PFSK-1 (cell line): ENCODE measurements at regions not wholly inside any gene's neighbourhood (a gene's known extent, or its start where the extent isn't known, plus 50 kb on each side); places are given as distances from the start of the nearest gene placed in this dataset.
A peak's percentile ranks its signal among the peaks of the same experiment; 100 is the strongest.

Experiments
- FOXP2 ChIP-seq: optimal IDR thresholded peaks from 2 replicates; pipeline ENCODE3; 2011; ENCODE audit warnings: borderline replicate concordance, control low read depth, inconsistent platforms; ENCODE audit not compliant: insufficient read depth; ENCODE audit errors: extremely low read length, extremely low read depth
- POLR2AphosphoS5 ChIP-seq: IDR thresholded peaks from 2 replicates; pipeline ENCODE4 v1.6.1; 2012; ENCODE audit warnings: low read depth, mild to moderate bottlenecking, control low read depth, low read length, moderate library complexity
- REST ChIP-seq, 2 experiments: IDR thresholded peaks; 2 replicates each; pipeline versions ENCODE4 v1.6.1 to v1.8.0; 2011 to 2012; ENCODE audit warnings: low read depth in 2 of 2, low read length in 2 of 2, control low read depth in 1 of 2, inconsistent platforms in 1 of 2, mild to moderate bottlenecking in 1 of 2, moderate library complexity in 1 of 2; ENCODE audit not compliant: insufficient read depth in 1 of 2
- SIN3A ChIP-seq: IDR thresholded peaks from 2 replicates; pipeline ENCODE4 v1.6.1; 2012; ENCODE audit warnings: mild to moderate bottlenecking, low read length, moderate library complexity, borderline replicate concordance; ENCODE audit not compliant: insufficient read depth
- TAF1 ChIP-seq: IDR thresholded peaks from 2 replicates; pipeline ENCODE4 v1.6.1; 2012; ENCODE audit warnings: low read length, control low read depth, borderline replicate concordance; ENCODE audit not compliant: insufficient read depth

GRCh38 chr9:107750741-107751566 is 261.4 kb upstream of the KLF4 start:
- TF ChIP-seq SIN3A (no peak), POLR2AphosphoS5 (no peak), TAF1 (no peak), REST (IDR thresholded peaks at IDR 0.05; ENCODE audit: insufficient read depth in 1 of 2, low read depth in 2 of 2, low read length in 2 of 2) (no peak), FOXP2 (no peak)

- TF ChIP-seq TAF1 (no peak), SIN3A (no peak), POLR2AphosphoS5 (no peak), REST (IDR thresholded peaks at IDR 0.05; ENCODE audit: insufficient read depth in 1 of 2, low read depth in 2 of 2, low read length in 2 of 2) (no peak), FOXP2 (peak; percentile 41)
These were observed 260.3 kb upstream of the KLF4 start for GRCh38 chr9:107749787-107750444.

- TF ChIP-seq SIN3A (no peak), POLR2AphosphoS5 (no peak), REST (IDR thresholded peaks at IDR 0.05; ENCODE audit: insufficient read depth in 1 of 2, low read depth in 2 of 2, low read length in 2 of 2) (no peak), FOXP2 (no peak), TAF1 (no peak)
These were observed 255.3 kb upstream of the KLF4 start for GRCh38 chr9:107744873-107745272.

DNA sequence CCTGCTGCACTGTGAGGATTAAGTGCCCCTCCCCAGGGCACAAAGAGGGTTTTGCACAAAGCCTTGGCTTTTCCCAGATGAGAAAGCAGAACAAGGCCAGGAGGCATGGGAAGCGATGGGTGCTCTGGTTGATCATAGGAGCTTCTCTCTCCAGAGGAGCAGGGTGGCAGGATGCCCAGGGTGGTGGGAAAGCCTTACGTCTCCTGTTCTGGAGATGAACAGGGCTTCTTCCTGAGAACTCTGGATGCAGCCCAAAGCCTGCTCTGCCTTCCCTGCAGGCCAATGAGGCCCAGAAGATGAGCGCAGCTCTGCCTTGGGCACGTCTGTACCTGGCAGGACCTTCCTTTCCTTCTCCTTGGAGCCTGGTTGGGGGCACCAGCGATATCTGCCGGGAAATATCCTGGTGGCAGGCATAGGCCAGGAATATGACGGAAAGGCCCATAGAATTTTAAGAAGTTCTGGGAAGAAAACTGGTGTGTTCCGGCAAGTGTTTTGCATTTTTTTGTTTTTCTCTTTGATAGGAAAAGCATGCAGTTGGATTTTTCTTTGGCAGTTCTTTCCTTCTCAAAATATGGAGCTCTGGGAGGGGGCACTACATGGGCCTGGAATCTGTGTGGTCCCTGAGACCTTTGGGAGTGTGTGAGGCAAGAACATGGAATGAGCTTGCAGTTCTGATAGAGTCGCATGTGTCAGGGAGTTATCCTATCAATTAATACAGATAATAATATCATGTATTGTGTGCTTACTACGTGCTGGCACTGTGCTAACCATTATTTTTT is 253.2 kb upstream of the KLF4 start:
- TF ChIP-seq TAF1 (no peak), FOXP2 (no peak), SIN3A (no peak), POLR2AphosphoS5 (no peak), REST (IDR thresholded peaks at IDR 0.05; ENCODE audit: insufficient read depth in 1 of 2, low read depth in 2 of 2, low read length in 2 of 2) (no peak)
